HCT116 (cell line): ENCODE measurements at regions not wholly inside any gene's neighbourhood (a gene's known extent, or its start where the extent isn't known, plus 50 kb on each side); places are given as distances from the start of the nearest gene placed in this dataset.

Experiments used
- EGR1 ChIP-seq: IDR thresholded peaks from 2 replicates; pipeline ENCODE4 v1.6.1; 2012; ENCODE audit warnings: low read depth
- POLR2A ChIP-seq: IDR thresholded peaks from 2 replicates; pipeline ENCODE4 v1.7.0; 2011; ENCODE audit warnings: borderline replicate concordance; ENCODE audit not compliant: insufficient read depth, insufficient read length; ENCODE audit errors: extremely low read depth
- POLR2AphosphoS5 ChIP-seq: IDR thresholded peaks from 2 replicates; pipeline ENCODE4 v1.6.1; 2011; ENCODE audit warnings: mild to moderate bottlenecking, low read depth, low read length, moderate library complexity
- SP1 ChIP-seq: IDR thresholded peaks from 2 replicates; pipeline ENCODE4 v1.6.1; 2012; ENCODE audit warnings: low read depth
- TF ChIP-seq, protein P1 (sequence below), 3 experiments: fragments of 200-600 bp in 1 of 3; sonication (generic) in 1 of 3; IDR thresholded peaks in 2 of 3; conservative IDR thresholded peaks in 1 of 3; 2 replicates each; pipeline ENCODE4 v1.5.1; 2012 to 2017; ENCODE audit warnings: low read depth in 2 of 3, low read length in 2 of 3, antibody characterized with exemption in 1 of 3, borderline replicate concordance in 1 of 3, control low read depth in 1 of 3, mild to moderate bottlenecking in 1 of 3, mixed read lengths in 1 of 3, mixed run types in 1 of 3, moderate library complexity in 1 of 3; ENCODE audit not compliant: insufficient read depth in 1 of 3
- TF ChIP-seq, protein P2 (sequence below): IDR thresholded peaks from 2 replicates; pipeline ENCODE4 v1.6.1; 2012; ENCODE audit warnings: low read depth
- TF ChIP-seq, protein P3 (sequence below): IDR thresholded peaks from 2 replicates; pipeline ENCODE4 v1.6.1; 2012

DNA sequence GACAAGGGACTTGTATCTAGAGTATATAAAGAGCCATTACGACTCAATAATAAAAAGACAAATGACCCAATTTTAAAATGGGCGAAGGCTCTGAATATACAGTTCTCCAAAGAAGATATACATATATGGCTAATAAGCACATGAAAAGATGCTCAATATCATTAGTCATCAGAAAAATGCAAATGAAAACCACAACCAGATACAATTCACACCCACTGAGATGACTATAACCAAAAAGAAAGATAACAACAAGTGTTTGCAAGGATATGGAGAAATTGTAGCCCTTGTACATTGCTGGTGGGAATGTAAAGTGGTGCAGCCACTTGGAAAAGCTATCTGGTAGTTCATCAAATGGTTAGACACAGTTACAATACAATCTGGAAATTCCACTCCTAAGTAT, 96.3 kb downstream of the TRIM29 start:
- TF ChIP-seq POLR2A (no peak), POLR2AphosphoS5 (no peak), SP1 (no peak), EGR1 (no peak)
- TF ChIP-seq, protein P1, sequence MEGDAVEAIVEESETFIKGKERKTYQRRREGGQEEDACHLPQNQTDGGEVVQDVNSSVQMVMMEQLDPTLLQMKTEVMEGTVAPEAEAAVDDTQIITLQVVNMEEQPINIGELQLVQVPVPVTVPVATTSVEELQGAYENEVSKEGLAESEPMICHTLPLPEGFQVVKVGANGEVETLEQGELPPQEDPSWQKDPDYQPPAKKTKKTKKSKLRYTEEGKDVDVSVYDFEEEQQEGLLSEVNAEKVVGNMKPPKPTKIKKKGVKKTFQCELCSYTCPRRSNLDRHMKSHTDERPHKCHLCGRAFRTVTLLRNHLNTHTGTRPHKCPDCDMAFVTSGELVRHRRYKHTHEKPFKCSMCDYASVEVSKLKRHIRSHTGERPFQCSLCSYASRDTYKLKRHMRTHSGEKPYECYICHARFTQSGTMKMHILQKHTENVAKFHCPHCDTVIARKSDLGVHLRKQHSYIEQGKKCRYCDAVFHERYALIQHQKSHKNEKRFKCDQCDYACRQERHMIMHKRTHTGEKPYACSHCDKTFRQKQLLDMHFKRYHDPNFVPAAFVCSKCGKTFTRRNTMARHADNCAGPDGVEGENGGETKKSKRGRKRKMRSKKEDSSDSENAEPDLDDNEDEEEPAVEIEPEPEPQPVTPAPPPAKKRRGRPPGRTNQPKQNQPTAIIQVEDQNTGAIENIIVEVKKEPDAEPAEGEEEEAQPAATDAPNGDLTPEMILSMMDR (IDR thresholded peaks at IDR 0.05 in 2 of 3, conservative IDR thresholded peaks at IDR 0.05 in 1 of 3; ENCODE audit: borderline replicate concordance in 1 of 3, insufficient read depth in 1 of 3, low read depth in 2 of 3, low read length in 2 of 3), result no peak
- TF ChIP-seq, protein P2, sequence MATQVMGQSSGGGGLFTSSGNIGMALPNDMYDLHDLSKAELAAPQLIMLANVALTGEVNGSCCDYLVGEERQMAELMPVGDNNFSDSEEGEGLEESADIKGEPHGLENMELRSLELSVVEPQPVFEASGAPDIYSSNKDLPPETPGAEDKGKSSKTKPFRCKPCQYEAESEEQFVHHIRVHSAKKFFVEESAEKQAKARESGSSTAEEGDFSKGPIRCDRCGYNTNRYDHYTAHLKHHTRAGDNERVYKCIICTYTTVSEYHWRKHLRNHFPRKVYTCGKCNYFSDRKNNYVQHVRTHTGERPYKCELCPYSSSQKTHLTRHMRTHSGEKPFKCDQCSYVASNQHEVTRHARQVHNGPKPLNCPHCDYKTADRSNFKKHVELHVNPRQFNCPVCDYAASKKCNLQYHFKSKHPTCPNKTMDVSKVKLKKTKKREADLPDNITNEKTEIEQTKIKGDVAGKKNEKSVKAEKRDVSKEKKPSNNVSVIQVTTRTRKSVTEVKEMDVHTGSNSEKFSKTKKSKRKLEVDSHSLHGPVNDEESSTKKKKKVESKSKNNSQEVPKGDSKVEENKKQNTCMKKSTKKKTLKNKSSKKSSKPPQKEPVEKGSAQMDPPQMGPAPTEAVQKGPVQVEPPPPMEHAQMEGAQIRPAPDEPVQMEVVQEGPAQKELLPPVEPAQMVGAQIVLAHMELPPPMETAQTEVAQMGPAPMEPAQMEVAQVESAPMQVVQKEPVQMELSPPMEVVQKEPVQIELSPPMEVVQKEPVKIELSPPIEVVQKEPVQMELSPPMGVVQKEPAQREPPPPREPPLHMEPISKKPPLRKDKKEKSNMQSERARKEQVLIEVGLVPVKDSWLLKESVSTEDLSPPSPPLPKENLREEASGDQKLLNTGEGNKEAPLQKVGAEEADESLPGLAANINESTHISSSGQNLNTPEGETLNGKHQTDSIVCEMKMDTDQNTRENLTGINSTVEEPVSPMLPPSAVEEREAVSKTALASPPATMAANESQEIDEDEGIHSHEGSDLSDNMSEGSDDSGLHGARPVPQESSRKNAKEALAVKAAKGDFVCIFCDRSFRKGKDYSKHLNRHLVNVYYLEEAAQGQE, result no peak
- TF ChIP-seq, protein P3, sequence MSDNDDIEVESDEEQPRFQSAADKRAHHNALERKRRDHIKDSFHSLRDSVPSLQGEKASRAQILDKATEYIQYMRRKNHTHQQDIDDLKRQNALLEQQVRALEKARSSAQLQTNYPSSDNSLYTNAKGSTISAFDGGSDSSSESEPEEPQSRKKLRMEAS, result no peak
